Stimulated activated CD4-positive, alpha-beta T cell treated with anti-CD3 and anti-CD28 coated beads, Interleukin-15, amount 100 ng/mL, for 48 hours (primary cell): ENCODE measurements at regions not wholly inside any gene's neighbourhood (a gene's known extent, or its start where the extent isn't known, plus 50 kb on each side); places are given as distances from the start of the nearest gene placed in this dataset.

Experiments used
- DNase-seq, 2 donors: peaks; one replicate each; pipeline ENCODE4 v3.0.0-alpha.2; 2020; ENCODE audit warnings: low read depth in 2 of 2

DNA sequence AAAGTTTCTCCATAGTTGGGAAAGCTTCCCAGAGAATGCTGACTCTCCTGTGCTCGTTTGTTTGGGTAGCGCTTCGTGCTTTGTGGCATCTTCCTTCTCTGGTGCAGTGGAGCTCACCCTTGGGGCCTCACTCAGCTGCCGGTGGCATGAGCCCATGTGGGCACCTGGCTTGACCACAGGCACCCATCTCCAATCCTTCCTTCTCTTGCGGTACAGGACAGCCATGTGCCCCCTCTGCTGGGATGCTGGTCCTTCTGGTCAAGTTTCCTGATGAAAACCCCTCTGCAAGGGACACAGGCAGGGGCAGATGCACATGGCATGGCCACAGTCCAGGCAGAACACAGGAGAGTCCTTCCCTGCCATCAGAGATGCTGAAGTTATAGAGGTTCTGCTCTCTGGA, 555.9 kb upstream of the HS6ST1 start:
- DNase-seq, result no peak

DNA sequence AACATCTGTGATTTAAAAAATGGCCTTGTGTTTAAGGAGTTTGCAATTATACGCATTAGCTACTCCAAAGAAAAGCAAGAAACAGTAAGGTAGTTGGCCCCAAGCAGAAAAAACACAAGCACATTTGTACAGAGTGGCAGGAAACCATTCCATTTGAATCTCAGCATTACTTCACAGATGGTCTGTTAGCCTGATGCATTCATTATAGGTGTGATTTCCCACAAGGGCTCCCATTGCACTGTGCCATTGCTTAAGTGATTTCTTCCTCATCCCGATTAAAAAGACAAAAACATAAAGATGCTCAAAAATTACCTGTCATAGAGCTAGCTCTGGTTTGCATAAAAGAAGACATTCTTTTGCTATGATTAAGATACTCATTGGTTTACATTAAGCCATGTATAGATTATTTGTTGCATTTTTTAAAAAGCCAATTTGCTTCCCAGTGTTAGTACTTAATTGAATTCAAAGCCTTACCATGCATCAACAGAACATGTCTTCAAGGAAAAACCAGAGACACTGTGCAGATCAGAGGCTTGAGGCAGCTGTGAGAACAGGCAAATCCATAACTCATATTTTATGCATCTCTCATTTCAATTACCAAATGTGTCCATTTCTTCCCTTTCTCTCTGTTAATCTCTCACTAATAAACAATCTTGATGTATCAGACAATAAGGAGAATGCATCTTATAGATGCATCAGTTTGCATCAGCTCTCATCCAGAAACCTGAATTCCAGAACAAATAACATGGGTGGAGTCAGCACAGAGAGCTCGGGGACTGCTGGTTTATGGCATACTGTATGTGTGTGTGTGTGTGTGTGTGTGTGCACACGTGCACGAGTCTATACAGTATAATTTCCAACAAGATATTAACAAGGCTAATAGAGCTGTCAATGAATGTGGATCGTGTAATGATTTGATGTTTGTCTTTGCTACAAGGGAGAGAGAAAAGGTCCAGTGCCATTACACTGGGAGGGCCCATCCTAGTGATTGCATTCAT, 558.6 kb upstream of the HS6ST1 start:
- DNase-seq, result no peak

- no peak for DNase-seq
Observed at GRCh38 chr2:128879161-128879560, 560.5 kb upstream of the HS6ST1 start.

DNA sequence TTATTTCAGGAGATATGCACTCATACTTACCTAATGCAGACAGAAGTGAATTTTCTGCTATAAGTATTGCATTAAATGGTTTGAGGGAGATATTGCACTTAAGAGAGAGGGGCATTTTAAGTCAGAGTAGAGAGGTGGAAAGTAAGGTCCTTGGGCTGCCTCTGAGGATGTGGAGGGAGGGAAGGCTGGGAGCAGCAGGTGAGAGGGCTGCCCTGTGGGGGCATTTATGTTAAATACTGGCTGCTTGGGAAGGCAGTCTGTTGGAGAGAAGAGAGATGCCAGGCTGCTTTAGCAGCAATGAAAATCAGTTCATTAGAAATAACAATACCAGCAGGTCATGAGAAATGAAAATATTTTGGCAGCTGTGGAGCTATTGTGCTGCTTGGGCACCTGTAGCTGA, 576.2 kb upstream of the HS6ST1 start:
- DNase-seq, result no peak

GRCh38 chr2:128901572-128902391, 583.1 kb upstream of the HS6ST1 start:
- no peak for DNase-seq

- no peak for DNase-seq
Observed at GRCh38 chr2:128903637-128904036, 585.0 kb upstream of the HS6ST1 start.

GRCh38 chr2:128911276-128911675, 592.6 kb upstream of the HS6ST1 start:
- no peak for DNase-seq

- no peak for DNase-seq
Observed at GRCh38 chr2:128914320-128914719, 595.7 kb upstream of the HS6ST1 start.

GRCh38 chr2:128921751-128922150, 603.1 kb upstream of the HS6ST1 start:
- no peak for DNase-seq

- no peak for DNase-seq
Observed at GRCh38 chr2:128922154-128922553, 603.5 kb upstream of the HS6ST1 start.

DNA sequence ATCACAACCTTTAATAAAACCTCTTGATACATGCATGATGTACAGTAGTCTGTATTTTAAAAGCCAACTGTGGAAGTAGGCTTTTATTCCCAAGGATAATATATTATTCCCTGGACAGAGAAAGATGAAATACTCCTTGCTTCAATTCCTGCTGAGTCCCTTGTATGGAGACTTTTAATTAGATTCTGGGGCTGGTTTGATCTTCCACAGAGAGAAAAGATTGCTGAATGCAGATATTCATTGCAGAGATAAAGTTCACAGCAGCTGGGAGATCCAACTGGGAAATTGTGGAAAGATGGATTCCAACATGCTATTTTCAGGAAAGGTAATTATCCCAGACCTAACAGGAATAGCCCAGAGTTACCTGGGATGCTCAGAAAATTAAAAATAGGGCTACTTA, 607.0 kb upstream of the HS6ST1 start:
- DNase-seq, result no peak

GRCh38 chr2:128930101-128930500, 611.4 kb upstream of the HS6ST1 start:
- DNase-seq, result no peak

DNA sequence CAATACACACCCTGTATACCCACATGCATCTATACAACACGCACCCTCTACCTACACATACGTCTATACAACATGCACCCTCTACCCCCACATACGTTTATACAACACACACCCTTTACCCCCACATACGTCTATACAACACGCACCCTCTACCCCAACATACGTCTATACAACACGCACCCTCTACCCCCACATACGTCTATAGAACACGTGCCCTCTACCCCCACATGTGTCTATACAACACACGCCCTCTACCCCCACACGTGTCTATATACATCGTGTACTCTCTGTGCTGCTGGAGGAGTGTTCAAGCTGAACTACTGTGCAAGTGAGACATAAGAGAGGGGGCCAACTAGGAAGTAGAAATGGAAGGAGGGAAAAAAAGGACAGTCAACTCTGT, 621.7 kb upstream of the HS6ST1 start:
- no peak for DNase-seq

DNA sequence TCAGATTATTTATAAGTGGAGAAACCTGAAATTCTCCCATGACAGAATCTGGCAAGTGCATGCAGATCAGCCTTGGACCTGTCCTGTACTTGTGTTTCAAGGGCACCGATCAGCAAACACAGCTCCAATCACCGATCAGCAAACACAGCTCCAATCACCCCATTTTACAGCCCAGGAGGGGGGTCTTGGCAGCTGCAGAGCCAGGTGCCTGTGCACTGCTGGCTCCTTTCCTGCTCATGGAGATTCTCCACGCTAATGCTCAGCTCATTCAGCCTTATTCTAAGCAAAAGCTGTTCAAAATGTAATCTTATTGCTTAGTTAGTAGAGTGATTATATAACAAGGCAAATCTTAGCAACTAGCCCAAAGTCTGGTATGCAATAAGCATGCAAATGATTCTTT, 623.1 kb upstream of the HS6ST1 start:
- DNase-seq, result no peak

- no peak for DNase-seq
Observed at GRCh38 chr2:128949360-128949759, 630.7 kb upstream of the HS6ST1 start.

DNA sequence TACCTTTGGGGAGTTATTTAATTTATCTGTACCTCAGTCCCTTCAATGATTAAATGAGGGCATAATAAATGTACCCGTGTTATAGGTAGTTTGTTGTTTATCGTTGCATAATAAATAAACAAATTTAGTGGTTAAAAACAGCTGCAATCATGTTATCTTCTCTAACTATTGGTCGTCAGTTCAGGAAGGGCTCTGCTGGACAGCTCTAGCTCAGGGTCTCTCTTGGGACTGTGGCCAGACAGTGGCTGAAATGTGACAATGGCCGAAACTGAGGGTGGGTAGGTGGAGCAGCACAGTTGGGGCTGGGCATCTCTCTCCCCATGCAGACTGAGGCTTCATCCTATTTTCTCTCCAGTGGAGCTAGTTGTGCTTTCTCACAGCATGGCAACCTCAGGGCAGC, 632.1 kb upstream of the HS6ST1 start:
- no peak for DNase-seq

DNA sequence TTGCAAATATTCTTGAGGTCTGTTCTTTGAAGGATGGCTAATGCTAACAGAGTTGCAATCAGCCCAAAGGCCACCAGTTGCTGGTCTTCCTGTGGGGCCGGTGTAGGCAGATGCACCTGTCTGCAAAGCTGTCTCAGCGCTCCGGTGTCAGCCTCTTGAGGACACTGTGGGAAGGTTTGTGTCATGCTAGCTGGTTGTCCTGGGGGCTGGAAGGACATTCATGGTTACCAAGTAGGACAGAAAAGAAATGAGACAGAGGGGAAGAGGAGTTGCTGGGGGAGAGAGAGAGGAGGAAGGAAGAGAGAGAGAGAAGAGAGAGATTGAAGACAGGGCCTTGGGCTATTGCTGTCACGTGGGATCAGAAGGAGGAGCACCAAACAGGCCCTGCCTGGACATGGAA, 639.6 kb upstream of the HS6ST1 start:
- DNase-seq, result no peak

- DNase-seq, result no peak
Observed at GRCh38 chr2:128967646-128968045, 649.0 kb upstream of the HS6ST1 start.

GRCh38 chr2:128969374-128969773, 650.7 kb upstream of the HS6ST1 start:
- no peak for DNase-seq

- no peak for DNase-seq
Observed at GRCh38 chr2:128970332-128971116, 651.9 kb upstream of the HS6ST1 start.

DNA sequence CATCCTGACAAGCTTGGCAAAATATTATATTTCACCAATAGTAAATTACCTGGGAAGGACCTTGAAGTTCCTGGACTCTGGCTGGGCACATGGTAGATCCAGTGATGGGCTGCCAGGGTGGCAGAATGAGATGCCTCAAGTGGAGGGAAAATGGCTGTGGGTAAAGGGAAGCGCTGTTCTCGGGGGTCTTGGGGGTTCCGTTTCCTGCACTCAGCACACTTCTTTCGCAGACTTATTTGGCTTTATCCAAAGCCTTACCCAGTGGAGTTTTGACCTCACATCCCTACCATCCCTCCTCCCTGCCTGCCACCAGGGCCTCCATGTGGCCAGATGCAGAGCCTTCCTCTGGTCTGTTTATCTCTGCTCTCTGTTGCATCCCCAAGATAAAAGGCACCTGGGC, 654.9 kb upstream of the HS6ST1 start:
- DNase-seq, result no peak

DNA sequence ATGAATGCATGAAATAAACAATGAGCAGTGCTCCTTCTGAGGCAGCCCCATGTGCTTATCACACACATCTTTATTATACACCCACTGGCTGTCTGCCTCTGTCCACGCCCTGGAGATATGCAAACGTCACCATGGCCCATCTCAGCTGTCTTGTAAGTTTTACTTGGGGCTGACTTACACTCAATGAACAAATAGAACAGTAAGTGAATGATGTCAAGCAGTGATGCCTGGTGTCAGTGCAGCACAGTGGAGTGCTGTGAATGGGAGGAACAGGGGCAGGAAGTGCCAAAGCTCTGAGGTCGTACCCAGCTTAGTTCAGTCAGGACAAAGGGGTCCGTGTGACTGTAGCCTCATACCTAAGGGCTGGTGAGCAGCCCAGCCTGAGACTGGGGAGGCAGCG, 659.5 kb upstream of the HS6ST1 start:
- DNase-seq, result no peak
